Stimulated activated CD8-positive, alpha-beta memory T cell treated with anti-CD3 and anti-CD28 coated beads, Interleukin-12 subunit alpha, Interleukin-12 subunit beta, amount 100 ng/mL, for 24 hours (primary cell): ENCODE measurements at regions not wholly inside any gene's neighbourhood (a gene's known extent, or its start where the extent isn't known, plus 50 kb on each side); places are given as distances from the start of the nearest gene placed in this dataset.
"Not testable (repeated sequence)": the region's sequence is repeated elsewhere in the genome, so short reads cannot be mapped to it uniquely, and the experiment has no call there.

Experiments
- DNase-seq: peaks from one replicate; pipeline ENCODE4 v3.0.0-alpha.2; 2020; ENCODE audit errors: extremely low read depth

GRCh38 chr5:99730653-99731052 lies 801.8 kb upstream of the CHD1 start:
- not testable (repeated sequence) for DNase-seq

- DNase-seq = no peak
These were observed 796.0 kb upstream of the CHD1 start for GRCh38 chr5:99724732-99725290.

GRCh38 chr5:99721506-99721905 lies 792.7 kb upstream of the CHD1 start:
- no peak for DNase-seq

- no peak for DNase-seq
These were observed 787.1 kb upstream of the CHD1 start for GRCh38 chr5:99715921-99716320.

DNA sequence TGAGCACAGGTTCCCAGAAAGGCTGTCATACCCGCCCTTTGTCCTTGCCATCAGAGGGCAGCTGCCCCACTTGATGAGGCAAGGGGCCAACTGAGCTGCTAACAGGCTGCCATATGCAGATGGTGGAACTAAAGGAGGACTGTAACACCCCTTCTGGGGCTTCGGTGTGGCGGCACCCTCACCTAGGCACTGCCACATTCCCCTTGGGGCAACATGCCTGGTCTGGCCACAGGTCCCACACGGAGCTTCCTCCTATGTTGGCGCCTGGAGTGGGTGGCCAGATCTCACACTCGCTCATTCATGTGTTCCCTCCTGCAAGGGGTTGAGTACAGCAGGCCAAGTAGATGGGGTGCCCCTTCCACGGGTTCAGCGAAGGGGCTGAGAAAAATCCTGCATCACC lies 777.4 kb upstream of the CHD1 start:
- DNase-seq = no peak

- DNase-seq = no peak
These were observed 773.8 kb upstream of the CHD1 start for GRCh38 chr5:99702565-99702964.

GRCh38 chr5:99694884-99695283 lies 766.1 kb upstream of the CHD1 start:
- DNase-seq = no peak

DNA sequence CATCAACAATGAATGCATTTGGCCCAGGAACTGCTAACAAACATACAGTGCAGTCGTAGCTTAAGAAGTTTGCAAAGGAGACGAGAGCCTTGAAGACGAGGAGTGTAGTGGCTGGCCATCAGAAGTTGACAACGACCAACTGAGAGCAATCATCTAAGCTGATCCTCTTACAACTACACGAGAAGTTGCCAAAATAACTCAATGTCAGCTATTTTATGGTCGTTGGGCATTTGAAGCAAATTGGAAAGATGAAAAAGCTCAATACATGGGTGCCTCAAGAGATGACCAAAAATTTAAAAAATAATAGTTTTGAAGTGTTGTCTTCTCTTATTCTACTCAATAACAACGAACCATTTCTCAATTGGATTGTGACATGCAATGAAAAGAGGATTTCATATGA lies 757.7 kb upstream of the CHD1 start:
- DNase-seq = no peak

GRCh38 chr5:99675974-99676373 lies 747.2 kb upstream of the CHD1 start:
- DNase-seq = no peak

DNA sequence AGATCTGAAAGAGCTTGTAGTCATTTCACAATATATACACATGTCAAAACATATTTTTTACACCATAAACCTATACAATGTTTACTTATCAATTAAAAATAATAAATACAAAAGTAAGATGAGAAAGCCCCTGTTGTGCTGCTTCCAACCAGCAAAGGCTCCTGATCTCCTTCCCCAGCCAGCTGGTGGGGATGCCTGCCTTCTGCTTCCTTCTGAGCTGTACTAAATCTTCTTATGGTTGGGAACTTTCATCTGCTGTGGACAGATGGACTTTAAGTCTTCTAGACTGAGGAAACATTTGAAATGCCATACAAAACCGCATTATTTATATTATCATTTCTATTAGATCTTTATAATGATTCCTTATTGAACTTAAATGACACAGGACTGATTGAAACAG lies 745.3 kb upstream of the CHD1 start:
- no peak for DNase-seq

DNA sequence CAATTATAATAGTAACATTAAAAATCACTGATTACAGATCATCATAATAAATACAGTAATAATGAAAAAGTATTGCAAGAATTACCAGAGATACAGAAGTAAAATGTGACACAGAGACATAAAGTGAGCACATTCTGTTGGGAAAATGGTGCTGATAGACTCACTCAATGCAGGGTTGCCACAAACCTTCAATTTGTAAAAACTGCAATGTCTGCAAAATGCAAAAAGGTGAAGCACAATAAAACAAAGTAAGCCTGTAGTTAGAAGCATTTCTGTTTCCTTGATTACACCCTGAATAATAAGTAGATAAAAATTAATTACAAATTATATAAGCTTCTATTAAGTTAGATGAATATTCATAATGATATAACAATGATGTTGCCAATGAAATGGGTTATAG lies 736.2 kb upstream of the CHD1 start:
- DNase-seq = no peak

- DNase-seq = no peak
These were observed 722.5 kb upstream of the CHD1 start for GRCh38 chr5:99651298-99651697.

GRCh38 chr5:99646011-99646647 lies 717.3 kb upstream of the CHD1 start:
- no peak for DNase-seq

DNA sequence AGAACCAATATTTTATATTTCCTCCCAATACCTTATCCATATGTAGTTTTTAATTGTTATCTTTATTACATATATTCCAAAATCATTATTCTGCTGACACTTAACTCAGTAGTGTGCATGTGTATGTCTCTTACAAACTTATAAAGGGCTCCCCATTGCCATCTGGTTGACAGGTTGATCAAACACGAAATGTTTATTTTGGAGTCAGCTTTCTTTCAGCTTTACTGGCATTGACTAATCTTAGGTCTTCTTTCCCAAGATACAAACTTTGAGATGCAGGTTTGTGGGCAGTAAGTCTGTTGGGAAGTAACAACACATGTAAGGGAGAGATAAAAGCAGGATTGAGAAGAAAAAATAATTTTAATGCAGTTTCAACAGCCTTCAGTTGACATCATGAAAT lies 716.0 kb upstream of the CHD1 start:
- no peak for DNase-seq

- DNase-seq = no peak
These were observed 711.8 kb upstream of the CHD1 start for GRCh38 chr5:99640646-99641045.

DNA sequence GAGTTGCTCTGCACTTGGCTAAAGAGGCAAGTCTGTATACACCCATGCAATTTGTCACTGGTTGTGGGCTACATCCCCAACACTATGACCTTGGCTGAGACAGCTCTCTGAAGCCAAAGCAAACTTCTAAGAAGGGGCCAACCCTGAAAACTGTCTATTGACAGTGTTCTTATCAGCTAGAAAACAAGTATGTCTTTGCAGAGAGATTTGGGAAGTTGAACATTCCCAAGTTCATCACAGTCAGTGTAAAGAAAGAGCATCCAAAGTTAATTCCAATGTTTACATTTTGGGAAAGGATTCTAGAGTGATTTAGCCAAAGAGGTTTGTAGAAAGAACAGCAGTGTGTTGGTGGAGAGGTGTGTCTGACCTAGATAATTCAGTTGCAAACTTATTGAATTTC lies 711.1 kb upstream of the CHD1 start:
- no peak for DNase-seq

DNA sequence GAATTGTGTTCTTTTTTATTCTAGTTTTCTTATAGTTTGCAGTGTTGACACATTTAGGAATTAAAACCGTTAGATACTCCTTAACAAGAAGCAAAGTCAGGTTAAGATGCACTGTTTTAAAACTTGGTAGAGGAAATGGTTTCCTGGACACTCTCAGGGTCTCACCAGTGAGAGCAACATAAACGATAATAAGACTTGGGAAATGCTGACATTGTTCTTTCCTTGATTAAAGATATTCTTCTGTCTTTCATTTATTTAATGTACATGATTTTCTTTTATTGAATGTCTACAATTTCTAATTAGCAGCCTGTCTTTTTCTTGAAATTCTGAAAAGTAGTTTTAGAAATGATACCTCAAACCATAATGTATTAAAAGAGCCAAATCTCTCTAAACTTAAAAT lies 707.9 kb upstream of the CHD1 start:
- no peak for DNase-seq

DNA sequence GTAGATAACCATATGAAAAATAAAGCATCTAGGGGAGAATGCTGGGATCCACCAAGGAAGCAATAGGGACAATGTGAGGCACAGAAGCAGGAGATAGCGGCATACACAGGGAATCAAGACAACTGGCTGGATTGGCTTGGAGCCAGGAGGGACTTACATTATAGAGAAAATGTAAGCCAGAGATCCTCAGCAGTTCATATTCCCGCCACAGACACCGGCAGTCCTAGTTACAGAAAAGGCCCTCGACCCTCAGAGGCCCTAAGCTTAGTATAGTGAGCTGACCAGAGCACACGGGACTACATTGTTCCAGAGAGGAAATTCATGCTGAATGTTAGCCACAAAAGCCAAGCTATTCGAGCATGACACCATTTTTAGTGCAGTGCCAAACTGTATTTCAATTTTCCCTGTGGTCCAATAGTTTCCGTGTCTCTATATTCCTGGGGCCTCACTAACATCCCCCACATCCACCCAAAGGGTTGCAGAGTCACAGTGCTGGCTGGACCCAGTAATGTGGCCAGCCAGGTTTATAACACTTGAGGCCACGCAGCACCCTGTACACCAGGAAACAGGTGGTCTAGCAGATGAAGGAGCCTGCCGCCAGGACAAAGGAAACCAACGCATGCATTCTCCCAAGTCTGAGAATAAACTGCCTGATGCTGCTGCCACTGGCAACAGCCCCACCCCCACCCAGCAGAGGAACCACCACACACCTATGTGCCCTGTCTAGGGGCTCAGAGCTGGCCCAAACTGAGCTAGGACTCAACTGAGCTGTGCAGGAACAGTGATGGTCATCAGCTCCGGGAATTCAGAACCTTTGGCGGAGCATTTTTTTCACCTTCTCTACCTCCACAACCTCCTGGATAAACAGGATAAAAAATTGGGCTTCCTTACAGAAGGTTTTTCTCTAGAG lies 693.2 kb upstream of the CHD1 start:
- no peak for DNase-seq

- DNase-seq = no peak
These were observed 688.5 kb upstream of the CHD1 start for GRCh38 chr5:99617335-99617734.

GRCh38 chr5:99614888-99615287 lies 686.1 kb upstream of the CHD1 start:
- no peak for DNase-seq

DNA sequence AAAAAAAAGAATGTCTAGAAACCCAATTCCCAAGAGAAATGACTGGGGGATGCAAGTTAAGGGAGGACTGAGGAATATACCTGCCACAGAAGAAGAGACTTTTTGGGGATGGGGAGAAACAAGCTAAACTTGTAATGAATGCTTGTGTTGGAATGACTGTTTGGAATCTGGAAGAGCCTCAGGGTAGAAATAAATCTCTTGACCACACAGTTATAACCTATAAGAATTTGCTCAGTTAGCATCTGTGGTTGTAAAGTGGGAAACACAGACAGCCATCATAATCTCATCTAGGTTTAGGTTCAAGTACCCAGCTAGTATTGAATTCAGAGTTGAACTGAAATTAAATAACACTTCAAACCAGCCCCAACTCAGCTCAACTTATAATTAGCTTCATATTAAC lies 678.3 kb upstream of the CHD1 start:
- no peak for DNase-seq

DNA sequence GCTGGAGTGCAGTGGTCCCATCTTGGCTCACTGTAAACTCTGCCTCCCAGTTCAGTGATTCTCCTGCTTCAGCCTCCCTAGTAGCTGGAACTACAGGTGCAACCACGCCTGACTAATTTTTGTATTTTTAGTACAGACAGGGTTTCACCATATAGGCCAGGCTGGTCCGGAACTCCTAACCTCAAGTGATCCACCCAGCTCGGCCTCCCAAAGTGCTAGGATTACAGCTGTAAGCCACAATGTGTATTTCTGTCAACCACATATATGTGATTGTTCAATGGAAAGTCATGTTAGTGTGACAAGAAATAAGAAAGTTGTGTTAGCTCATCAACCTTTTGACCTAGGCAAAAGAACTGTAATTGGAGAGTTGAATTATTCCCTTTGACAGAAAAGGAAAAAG lies 677.1 kb upstream of the CHD1 start:
- no peak for DNase-seq

DNA sequence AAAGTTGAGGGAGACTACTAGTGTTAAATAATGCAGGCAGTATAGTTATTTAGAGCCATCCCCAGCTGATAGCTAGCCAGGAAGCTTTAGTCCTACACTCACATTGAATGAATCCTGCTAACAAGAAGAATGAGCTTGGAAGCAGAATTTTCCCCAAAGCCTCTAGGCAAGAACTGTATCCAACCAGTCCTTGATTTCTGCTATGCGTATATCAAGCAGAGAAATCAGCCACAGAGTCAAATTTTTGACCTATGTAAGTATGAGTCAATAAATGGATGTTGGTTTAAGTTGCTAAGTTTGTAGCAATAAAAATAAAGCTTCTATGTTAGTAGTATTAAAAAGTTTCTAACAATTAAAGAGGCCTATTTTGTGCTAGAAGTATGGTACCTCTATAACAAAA lies 672.1 kb upstream of the CHD1 start:
- DNase-seq = no peak
